PC-9 (cell line): ENCODE measurements at regions not wholly inside any gene's neighbourhood (a gene's known extent, or its start where the extent isn't known, plus 50 kb on each side); places are given as distances from the start of the nearest gene placed in this dataset.

Experiments used
- BruUV-seq: library from RNA; stranded (reverse); fragments of 400-500 nt; replicated peaks from 2 replicates; lab custom pipeline; 2021; lab: Mats Ljungman, UMichigan
- CTCF ChIA-PET: fragments of 300-600 bp; sonication (Branson Sonifier 250); formaldehyde crosslinking; loops from one replicate; lab custom pipeline; 2022; ENCODE audit warnings: antibody characterized with exemption; lab: Charles Lee
- POLR2A ChIA-PET: fragments of 300-600 bp; sonication (Branson Sonifier 250); formaldehyde crosslinking; loops from one replicate; lab custom pipeline; 2022; ENCODE audit warnings: antibody characterized with exemption; ENCODE audit not compliant: unreplicated experiment; lab: Charles Lee
- DNase-seq, 2 experiments: peaks; one replicate each; pipeline versions ENCODE4 v3.0.0 to v3.0.0-alpha.2; 2015 to 2022; ENCODE audit warnings: mixed read lengths in 1 of 2
- H2AFZ ChIP-seq: fragments of 200-600 bp; sonication (generic); 2 replicates; pipeline ENCODE4 v1.8.1; 2017; ENCODE audit warnings: antibody characterized with exemption
- H3F3A ChIP-seq: fragments of 200-600 bp; sonication (generic); 2 replicates; pipeline ENCODE4 v1.8.1; 2017; ENCODE audit warnings: antibody characterized with exemption, mild to moderate bottlenecking, low read depth; ENCODE audit not compliant: insufficient read depth
- H3K27ac ChIP-seq: fragments of 200-600 bp; sonication (generic); 2 replicates; pipeline ENCODE4 v1.6.1; 2016; ENCODE audit warnings: mixed run types
- H3K27me3 ChIP-seq: fragments of 200-600 bp; sonication (generic); 2 replicates; pipeline ENCODE4 v1.6.1; 2016; ENCODE audit warnings: low read depth, mixed run types; ENCODE audit not compliant: insufficient read depth
- H3K36me3 ChIP-seq: fragments of 200-600 bp; sonication (generic); 2 replicates; pipeline ENCODE4 v1.6.1; 2016; ENCODE audit warnings: low read depth, mixed run types
- H3K4me1 ChIP-seq: fragments of 200-600 bp; sonication (generic); replicated peaks from 2 replicates; pipeline ENCODE4 v1.6.1; 2016; ENCODE audit warnings: mixed run types; ENCODE audit not compliant: insufficient read depth
- H3K4me2 ChIP-seq: fragments of 200-600 bp; sonication (generic); 2 replicates; pipeline ENCODE4 v1.6.1; 2017; ENCODE audit warnings: mixed run types
- H3K4me3 ChIP-seq: fragments of 200-600 bp; sonication (generic); 2 replicates; pipeline ENCODE4 v1.6.1; 2016; ENCODE audit warnings: mixed run types
- H3K79me2 ChIP-seq: fragments of 200-600 bp; sonication (generic); 2 replicates; pipeline ENCODE4 v1.6.1; 2017; ENCODE audit warnings: low read depth, mixed run types
- H3K9me2 ChIP-seq: fragments of 200-600 bp; sonication (generic); 2 replicates; pipeline ENCODE4 v1.8.1; 2017; ENCODE audit warnings: mild to moderate bottlenecking; ENCODE audit not compliant: insufficient read depth
- H3K9me3 ChIP-seq: fragments of 200-600 bp; sonication (generic); 2 replicates; pipeline ENCODE4 v1.8.1; 2016; ENCODE audit warnings: low read depth; ENCODE audit not compliant: insufficient read depth
- H4K20me1 ChIP-seq: fragments of 200-600 bp; sonication (generic); 2 replicates; pipeline ENCODE4 v1.8.1; 2017; ENCODE audit not compliant: insufficient read depth
- EZH2 ChIP-seq: fragments of 200-600 bp; sonication (generic); IDR thresholded peaks from 2 replicates; pipeline ENCODE4 v1.8.0; 2017; ENCODE audit warnings: antibody characterized with exemption, low read depth
- intact Hi-C: fragments of 100-400 bp; cut with micrococcal nuclease; formaldehyde crosslinking; loops from one replicate; pipeline ENCODE4 v1.10.0; 2022; ENCODE audit not compliant: unreplicated experiment
- TF ChIP-seq, protein P1 (sequence below): fragments of 200-600 bp; sonication (generic); conservative IDR thresholded peaks from 2 replicates; pipeline ENCODE4 v1.6.1; 2017; ENCODE audit warnings: mixed run types, antibody characterized with exemption, mild to moderate bottlenecking, moderate library complexity

DNA sequence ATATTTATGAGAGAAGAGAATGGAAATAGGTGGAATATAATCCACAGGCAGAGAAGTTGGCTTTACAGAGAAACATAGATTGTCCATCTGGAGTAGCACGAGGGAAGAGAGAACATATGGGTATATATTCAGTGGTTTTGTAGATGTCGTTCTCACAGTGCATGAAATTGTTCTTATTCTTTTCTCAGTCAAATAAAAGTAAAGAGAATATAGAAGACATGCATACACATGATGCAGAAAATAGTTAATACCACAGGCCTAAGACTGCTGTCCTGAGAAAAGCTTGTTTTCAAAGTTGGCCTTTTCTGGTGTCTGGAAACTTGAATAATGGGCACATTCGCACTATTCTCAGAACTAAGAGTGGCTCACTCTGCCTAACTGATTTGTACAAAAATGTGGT, 378.1 kb downstream of the GABRG1 start:
- no peaks in the 10 kb centered on the region for H3K36me3 ChIP-seq
- TF ChIP-seq EZH2, result no peak
- TF ChIP-seq, protein P1, sequence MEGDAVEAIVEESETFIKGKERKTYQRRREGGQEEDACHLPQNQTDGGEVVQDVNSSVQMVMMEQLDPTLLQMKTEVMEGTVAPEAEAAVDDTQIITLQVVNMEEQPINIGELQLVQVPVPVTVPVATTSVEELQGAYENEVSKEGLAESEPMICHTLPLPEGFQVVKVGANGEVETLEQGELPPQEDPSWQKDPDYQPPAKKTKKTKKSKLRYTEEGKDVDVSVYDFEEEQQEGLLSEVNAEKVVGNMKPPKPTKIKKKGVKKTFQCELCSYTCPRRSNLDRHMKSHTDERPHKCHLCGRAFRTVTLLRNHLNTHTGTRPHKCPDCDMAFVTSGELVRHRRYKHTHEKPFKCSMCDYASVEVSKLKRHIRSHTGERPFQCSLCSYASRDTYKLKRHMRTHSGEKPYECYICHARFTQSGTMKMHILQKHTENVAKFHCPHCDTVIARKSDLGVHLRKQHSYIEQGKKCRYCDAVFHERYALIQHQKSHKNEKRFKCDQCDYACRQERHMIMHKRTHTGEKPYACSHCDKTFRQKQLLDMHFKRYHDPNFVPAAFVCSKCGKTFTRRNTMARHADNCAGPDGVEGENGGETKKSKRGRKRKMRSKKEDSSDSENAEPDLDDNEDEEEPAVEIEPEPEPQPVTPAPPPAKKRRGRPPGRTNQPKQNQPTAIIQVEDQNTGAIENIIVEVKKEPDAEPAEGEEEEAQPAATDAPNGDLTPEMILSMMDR, result no peak
- H3K27me3 ChIP-seq, result no peaks in the 10 kb centered on the region
- H3K4me2 ChIP-seq, result no peak overlapping the region
- CTCF ChIA-PET, result no interaction called here
- H3K79me2 ChIP-seq, result no peaks in the 10 kb centered on the region
- intact Hi-C loops, result no loop called here
- no peak overlapping the region for H3K4me3 ChIP-seq
- H2AFZ ChIP-seq, result no peak overlapping the region
- POLR2A ChIA-PET, result no interaction called here
- no peak for DNase-seq
- no peaks in the 10 kb centered on the region; the same call in 1 of the 2 replicates for H3K9me2 ChIP-seq
- no peaks in the 10 kb centered on the region for H3F3A ChIP-seq
- no peaks in the 10 kb centered on the region for H3K9me3 ChIP-seq
- H4K20me1 ChIP-seq, result no peaks in the 10 kb centered on the region
- H3K27ac ChIP-seq, result no peak overlapping the region
- H3K4me1 ChIP-seq, result no peaks in the 10 kb centered on the region
- no TSS peak for BruUV-seq

DNA sequence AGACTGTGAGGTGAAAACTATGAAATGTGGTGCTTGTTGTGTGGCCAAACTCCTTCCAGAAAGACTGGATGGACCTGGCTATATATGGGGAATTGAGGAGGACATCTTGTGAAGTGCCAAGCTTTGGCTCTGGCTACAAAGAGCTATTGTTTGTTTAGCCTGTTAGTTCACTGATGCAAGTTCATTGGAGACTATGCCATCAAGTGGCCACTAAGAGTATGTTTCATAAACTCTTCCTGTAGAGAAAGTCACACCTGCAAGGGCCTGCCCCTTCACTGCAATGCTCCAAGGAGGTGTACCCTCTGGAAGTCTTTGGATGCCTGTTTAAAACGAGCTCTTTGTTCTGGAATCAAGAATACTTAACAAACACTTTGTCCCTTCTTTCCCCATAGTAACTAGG, 382.0 kb downstream of the GABRG1 start:
- Histone ChIP-seq H3K4me1 (no peaks in the 10 kb centered on the region), H3K4me2 (no peak overlapping the region), H3K4me3 (no peak overlapping the region), H4K20me1 (no peaks in the 10 kb centered on the region), H3K9me3 (no peaks in the 10 kb centered on the region), H3K79me2 (no peaks in the 10 kb centered on the region), H3K9me2 (no peaks in the 10 kb centered on the region), H3K27ac (no peak overlapping the region), H3K27me3 (no peaks in the 10 kb centered on the region), H3F3A (no peaks in the 10 kb centered on the region), H3K36me3 (no peaks in the 10 kb centered on the region), H2AFZ (no peak overlapping the region)
- DNase-seq, result no peak
- CTCF ChIA-PET, result interaction anchor here (0.6 to 1.0 kb wide), 3 partner anchors 170 to 814 kb away, joined by 3 to 4 read pairs (median 4); no protein-coding TSS in a partner anchor
- intact Hi-C loops, result loop anchor here (5.0 kb wide), 1 partner anchor 290 kb away; no protein-coding TSS in a partner anchor
- no peak for TF ChIP-seq EZH2
- TF ChIP-seq, protein P1, result peak; percentile 33; the same call in 1 of the 2 replicates
- POLR2A ChIA-PET, result interaction anchor here (0.7 kb wide), 1 partner anchor 162 kb away, joined by 6 read pairs; no protein-coding TSS in a partner anchor
- BruUV-seq, result no TSS peak

DNA sequence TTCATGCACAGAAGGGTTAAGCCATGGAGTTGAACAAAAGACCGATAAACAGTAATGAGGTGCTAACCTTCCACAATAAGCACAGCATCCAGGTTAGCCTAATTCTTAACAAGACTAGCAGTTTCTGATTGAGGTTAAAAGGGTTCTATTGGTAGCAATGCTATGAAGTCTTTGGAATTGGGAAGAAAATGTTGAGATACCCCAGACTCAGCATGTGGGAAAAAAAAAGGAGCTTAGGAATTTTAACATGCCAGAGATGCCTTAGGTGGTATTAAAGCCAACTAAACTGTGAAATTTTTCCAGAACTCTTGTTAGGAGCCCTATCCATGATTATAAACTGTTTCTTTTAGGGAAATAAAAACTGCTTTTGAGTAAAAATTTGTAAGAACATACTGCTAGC, 391.7 kb downstream of the GABRG1 start:
- intact Hi-C loops, result no loop called here
- Histone ChIP-seq H3K4me2 (no peak overlapping the region), H3K9me2 (no peaks in the 10 kb centered on the region; the same call in 1 of the 2 replicates), H3K27ac (no peak overlapping the region), H3K4me3 (no peak overlapping the region), H3K4me1 (no peaks in the 10 kb centered on the region), H3K36me3 (no peaks in the 10 kb centered on the region), H3F3A (no peaks in the 10 kb centered on the region), H2AFZ (no peak overlapping the region), H3K27me3 (no peaks in the 10 kb centered on the region), H4K20me1 (no peaks in the 10 kb centered on the region), H3K79me2 (no peaks in the 10 kb centered on the region), H3K9me3 (no peaks in the 10 kb centered on the region)
- ChIA-PET POLR2A (no interaction called here), CTCF (interaction anchor here (0.7 kb wide), 1 partner anchor 45 kb away, joined by 3 read pairs; no protein-coding TSS in a partner anchor)
- no peak for DNase-seq
- BruUV-seq, result no TSS peak
- no peak for TF ChIP-seq EZH2
- TF ChIP-seq, protein P1, result no peak
